NCI-H345 treated with DMSO at 0.1 percent for 48 hours (cell line): ENCODE measurements at regions not wholly inside any gene's neighbourhood (a gene's known extent, or its start where the extent isn't known, plus 50 kb on each side); places are given as distances from the start of the nearest gene placed in this dataset.

Source experiments
- DNase-seq: peaks from one replicate; lab custom pipeline; 2025; ENCODE audit not compliant: unreplicated experiment; lab: John Stamatoyannopoulos, UW

GRCh38 chr15:69652751-69653305 is 200.2 kb downstream of the RPLP1 start:
- DNase-seq: no peak

GRCh38 chr15:69653306-69653705 is 200.7 kb downstream of the RPLP1 start:
- no peak for DNase-seq

GRCh38 chr15:69653846-69654245 is 201.2 kb downstream of the RPLP1 start:
- no peak for DNase-seq

GRCh38 chr15:69656271-69657030 is 203.8 kb downstream of the RPLP1 start:
- no peak for DNase-seq

- no peak for DNase-seq
Measured at GRCh38 chr15:69657626-69658025, 205.0 kb downstream of the RPLP1 start.

- DNase-seq: no peak
Measured at GRCh38 chr15:69658411-69658945, 205.9 kb downstream of the RPLP1 start.

- DNase-seq: no peak
Measured at GRCh38 chr15:69659454-69660050, 206.9 kb downstream of the RPLP1 start.

GRCh38 chr15:69660114-69660513 is 207.5 kb downstream of the RPLP1 start:
- no peak for DNase-seq

GRCh38 chr15:69660658-69661405 is 208.2 kb downstream of the RPLP1 start:
- DNase-seq: no peak

- DNase-seq: no peak
Measured at GRCh38 chr15:69661446-69661845, 208.8 kb downstream of the RPLP1 start.

GRCh38 chr15:69661871-69662644 is 209.4 kb downstream of the RPLP1 start:
- no peak for DNase-seq

- DNase-seq: no peak
Measured at GRCh38 chr15:69662645-69663000, 210.0 kb downstream of the RPLP1 start.

GRCh38 chr15:69663441-69663840 is 210.8 kb downstream of the RPLP1 start:
- DNase-seq: no peak

GRCh38 chr15:69663982-69664381 is 211.4 kb downstream of the RPLP1 start:
- peak; percentile 11 for DNase-seq

- DNase-seq: peak; percentile 38
Measured at GRCh38 chr15:69664572-69665571, 212.3 kb downstream of the RPLP1 start.

GRCh38 chr15:69665641-69666111 is 213.1 kb downstream of the RPLP1 start:
- DNase-seq: peak; percentile 40

- DNase-seq: no peak
Measured at GRCh38 chr15:69666441-69666882, 213.8 kb downstream of the RPLP1 start.

- no peak for DNase-seq
Measured at GRCh38 chr15:69666921-69667811, 214.5 kb downstream of the RPLP1 start.
